ENCODE measurements at regions not wholly inside any gene's neighbourhood (a gene's known extent, or its start where the extent isn't known, plus 50 kb on each side); places are given as distances from the start of the nearest gene placed in this dataset.

GRCh38 chr17:52271781-52272180 is 113.3 kb upstream of the CA10 start:
- no peak overlapping the region for H3K4me3 ChIP-seq (ENCODE audit: low read depth, low read length)
- no peak for DNase-seq (ENCODE audit: low read depth)
- TF ChIP-seq CTCF (IDR thresholded peaks at IDR 0.05; ENCODE audit: low read depth, low read length, missing control alignments): no peak

GRCh38 chr17:52255347-52255746 is 96.8 kb upstream of the CA10 start:
- H3K4me3 ChIP-seq (ENCODE audit: low read depth, low read length): no peak overlapping the region
- no peak for DNase-seq (ENCODE audit: low read depth)
- no peak for TF ChIP-seq CTCF (IDR thresholded peaks at IDR 0.05; ENCODE audit: low read depth, low read length, missing control alignments)

- H3K4me3 ChIP-seq (ENCODE audit: low read depth, low read length): no peak overlapping the region
- no peak for DNase-seq (ENCODE audit: low read depth)
- TF ChIP-seq CTCF (IDR thresholded peaks at IDR 0.05; ENCODE audit: low read depth, low read length, missing control alignments): no peak
Measured at GRCh38 chr17:52244689-52245088, 86.2 kb upstream of the CA10 start.

- no peak for DNase-seq (ENCODE audit: low read depth)
- no peak for TF ChIP-seq CTCF (IDR thresholded peaks at IDR 0.05; ENCODE audit: low read depth, low read length, missing control alignments)
Measured at GRCh38 chr17:52242268-52242667, 83.8 kb upstream of the CA10 start.

GRCh38 chr17:52237151-52237550 is 78.6 kb upstream of the CA10 start:
- no peak for DNase-seq (ENCODE audit: low read depth)

More at GRCh38 chr17:52242268-52242667, 83.8 kb upstream of the CA10 start:
- no peak overlapping the region for H3K4me3 ChIP-seq (ENCODE audit: low read depth, low read length)

GRCh38 chr17:52235516-52235915 is 77.0 kb upstream of the CA10 start:
- TF ChIP-seq CTCF (IDR thresholded peaks at IDR 0.05; ENCODE audit: low read depth, low read length, missing control alignments): no peak

More at GRCh38 chr17:52237151-52237550, 78.6 kb upstream of the CA10 start:
- H3K4me3 ChIP-seq (ENCODE audit: low read depth, low read length): no peak overlapping the region
- no peak for TF ChIP-seq CTCF (IDR thresholded peaks at IDR 0.05; ENCODE audit: low read depth, low read length, missing control alignments)

GRCh38 chr17:52233632-52234031 is 75.1 kb upstream of the CA10 start:
- no peak for DNase-seq (ENCODE audit: low read depth)
- TF ChIP-seq CTCF (IDR thresholded peaks at IDR 0.05; ENCODE audit: low read depth, low read length, missing control alignments): no peak
- no peak overlapping the region for H3K4me3 ChIP-seq (ENCODE audit: low read depth, low read length)

More at GRCh38 chr17:52235516-52235915, 77.0 kb upstream of the CA10 start:
- no peak overlapping the region for H3K4me3 ChIP-seq (ENCODE audit: low read depth, low read length)
- DNase-seq (ENCODE audit: low read depth): no peak
